ENCODE measurements at regions not wholly inside any gene's neighbourhood (a gene's known extent, or its start where the extent isn't known, plus 50 kb on each side); places are given as distances from the start of the nearest gene placed in this dataset.

DNA sequence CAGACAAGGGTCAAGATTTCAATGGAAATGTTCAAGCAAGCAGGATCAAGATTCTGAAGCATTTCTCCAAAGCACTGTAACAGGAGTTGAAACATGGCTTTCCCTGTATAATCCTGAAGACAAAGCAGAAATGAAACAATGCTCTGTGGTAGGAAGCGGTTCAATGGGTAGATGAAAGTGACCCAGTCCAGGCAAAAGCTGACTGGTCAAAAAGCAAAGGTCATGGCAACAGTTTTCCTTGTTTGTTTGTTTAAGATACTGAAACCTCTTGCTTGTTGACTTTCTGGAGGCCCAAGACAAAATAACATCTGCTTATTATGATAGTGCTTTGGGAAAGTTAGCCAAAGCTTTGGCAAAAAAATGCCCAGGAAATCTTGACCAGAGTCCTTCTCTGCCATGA is 1343.9 kb upstream of the PCDH9 start:
- Histone ChIP-seq H3K9me3 (ENCODE audit: low read depth, low read length, poor library complexity, severe bottlenecking) (no peaks in the 10 kb centered on the region), H3K4me1 (ENCODE audit: insufficient read depth, low read length, poor library complexity, severe bottlenecking) (no peaks in the 10 kb centered on the region), H3K36me3 (ENCODE audit: insufficient read depth, low read length, poor library complexity, severe bottlenecking) (no peaks in the 10 kb centered on the region), H3K27me3 (replicated peaks; ENCODE audit: insufficient read depth, low read depth, low read length, poor library complexity) (no peaks in the 10 kb centered on the region), H3K4me3 (ENCODE audit: low read depth, low read length, poor library complexity, severe bottlenecking) (no peak overlapping the region), H3K27ac (ENCODE audit: low read depth, low read length, poor library complexity, severe bottlenecking) (no peak overlapping the region)
- intact Hi-C loops (cut with micrococcal nuclease; ENCODE audit: unreplicated experiment), result no loop called here
- no TSS peak for BruUV-seq (replicated peaks)
- POLR2A ChIA-PET (ENCODE audit: low non-redundant PET), result no interaction called here
- no peak for TF ChIP-seq EZH2 (IDR thresholded peaks at IDR 0.05; ENCODE audit: borderline replicate concordance, low read depth, low read length, poor library complexity, severe bottlenecking)
- TF ChIP-seq, protein P1, sequence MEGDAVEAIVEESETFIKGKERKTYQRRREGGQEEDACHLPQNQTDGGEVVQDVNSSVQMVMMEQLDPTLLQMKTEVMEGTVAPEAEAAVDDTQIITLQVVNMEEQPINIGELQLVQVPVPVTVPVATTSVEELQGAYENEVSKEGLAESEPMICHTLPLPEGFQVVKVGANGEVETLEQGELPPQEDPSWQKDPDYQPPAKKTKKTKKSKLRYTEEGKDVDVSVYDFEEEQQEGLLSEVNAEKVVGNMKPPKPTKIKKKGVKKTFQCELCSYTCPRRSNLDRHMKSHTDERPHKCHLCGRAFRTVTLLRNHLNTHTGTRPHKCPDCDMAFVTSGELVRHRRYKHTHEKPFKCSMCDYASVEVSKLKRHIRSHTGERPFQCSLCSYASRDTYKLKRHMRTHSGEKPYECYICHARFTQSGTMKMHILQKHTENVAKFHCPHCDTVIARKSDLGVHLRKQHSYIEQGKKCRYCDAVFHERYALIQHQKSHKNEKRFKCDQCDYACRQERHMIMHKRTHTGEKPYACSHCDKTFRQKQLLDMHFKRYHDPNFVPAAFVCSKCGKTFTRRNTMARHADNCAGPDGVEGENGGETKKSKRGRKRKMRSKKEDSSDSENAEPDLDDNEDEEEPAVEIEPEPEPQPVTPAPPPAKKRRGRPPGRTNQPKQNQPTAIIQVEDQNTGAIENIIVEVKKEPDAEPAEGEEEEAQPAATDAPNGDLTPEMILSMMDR (conservative IDR thresholded peaks at IDR 0.05; ENCODE audit: low read depth, low read length), result no peak
- CTCF ChIA-PET, result no interaction called here
- DNase-seq (ENCODE audit: low spot score), result no peak

DNA sequence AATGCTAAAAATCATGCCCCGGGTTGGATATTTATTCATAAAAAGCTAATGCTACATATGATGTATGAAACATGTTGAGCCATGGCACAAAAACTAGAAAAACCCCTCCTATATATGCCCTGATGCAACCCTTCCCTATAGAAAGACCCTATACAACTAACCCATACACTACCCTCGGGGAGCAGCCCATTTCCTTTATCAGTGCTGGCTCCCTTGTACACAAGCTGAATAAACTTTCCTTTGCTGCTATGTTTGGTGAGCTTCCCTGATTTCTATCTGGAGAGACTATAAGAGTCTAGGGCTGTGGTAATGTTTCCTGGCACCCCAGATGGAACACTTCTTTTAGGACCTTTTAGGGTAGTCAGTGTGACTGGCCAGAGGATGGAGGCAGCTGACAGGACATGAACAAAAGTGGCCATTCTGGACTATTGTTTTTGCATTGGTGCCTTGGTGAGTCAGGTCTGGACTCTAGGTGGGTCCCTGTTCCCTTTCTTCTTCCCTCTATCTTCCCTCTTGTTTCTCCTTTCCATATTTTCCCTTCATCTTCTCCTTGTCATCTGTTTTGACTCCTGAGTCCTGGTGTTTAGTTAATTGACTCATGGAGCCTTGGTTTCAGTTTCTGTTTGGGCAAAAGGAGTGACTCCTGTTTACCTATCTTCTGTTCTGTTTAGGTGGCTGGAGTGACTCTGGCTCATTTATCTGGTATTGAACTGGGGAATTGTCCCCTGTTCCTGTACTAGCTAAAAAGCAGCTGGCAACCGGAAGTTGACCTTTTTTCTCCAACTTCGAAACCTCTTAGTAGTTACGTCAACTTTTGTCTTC is 1321.8 kb upstream of the PCDH9 start:
- Histone ChIP-seq H3K27me3 (replicated peaks; ENCODE audit: insufficient read depth, low read depth, low read length, poor library complexity) (no peaks in the 10 kb centered on the region), H3K4me1 (ENCODE audit: insufficient read depth, low read length, poor library complexity, severe bottlenecking) (no peaks in the 10 kb centered on the region), H3K9me3 (ENCODE audit: low read depth, low read length, poor library complexity, severe bottlenecking) (no peaks in the 10 kb centered on the region), H3K36me3 (ENCODE audit: insufficient read depth, low read length, poor library complexity, severe bottlenecking) (no peaks in the 10 kb centered on the region), H3K27ac (ENCODE audit: low read depth, low read length, poor library complexity, severe bottlenecking) (no peak overlapping the region), H3K4me3 (ENCODE audit: low read depth, low read length, poor library complexity, severe bottlenecking) (no peak overlapping the region)
- CTCF ChIA-PET, result no interaction called here
- DNase-seq (ENCODE audit: low spot score), result no peak
- POLR2A ChIA-PET (ENCODE audit: low non-redundant PET), result no interaction called here
- intact Hi-C loops (cut with micrococcal nuclease; ENCODE audit: unreplicated experiment), result no loop called here
- no TSS peak for BruUV-seq (replicated peaks)
- TF ChIP-seq EZH2 (IDR thresholded peaks at IDR 0.05; ENCODE audit: borderline replicate concordance, low read depth, low read length, poor library complexity, severe bottlenecking), result no peak
- TF ChIP-seq, protein P1 (conservative IDR thresholded peaks at IDR 0.05; ENCODE audit: low read depth, low read length), result no peak

DNA sequence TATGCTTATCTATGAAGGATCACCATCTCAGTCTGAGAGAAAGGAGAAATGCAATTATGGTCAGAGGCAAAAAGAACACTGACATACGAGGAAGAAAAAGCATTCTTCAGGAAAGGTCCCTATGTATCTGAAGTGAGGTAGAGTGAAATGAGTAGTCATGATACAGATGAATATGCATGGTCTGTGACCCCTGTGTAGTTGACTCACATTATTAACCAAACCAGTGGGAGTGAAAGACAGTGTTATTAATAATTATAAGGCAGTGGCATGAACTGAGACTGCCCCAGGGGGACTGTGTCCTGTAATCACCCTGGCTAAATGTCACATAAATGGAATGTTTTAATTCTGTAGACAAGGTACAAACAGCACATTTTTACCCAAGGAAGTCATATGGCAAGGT is 1320.2 kb upstream of the PCDH9 start:
- DNase-seq (ENCODE audit: low spot score), result no peak
- no peaks in the 10 kb centered on the region for H3K9me3 ChIP-seq (ENCODE audit: low read depth, low read length, poor library complexity, severe bottlenecking)
- H3K4me1 ChIP-seq (ENCODE audit: insufficient read depth, low read length, poor library complexity, severe bottlenecking), result no peaks in the 10 kb centered on the region
- H3K36me3 ChIP-seq (ENCODE audit: insufficient read depth, low read length, poor library complexity, severe bottlenecking), result no peaks in the 10 kb centered on the region
- no peak overlapping the region for H3K27ac ChIP-seq (ENCODE audit: low read depth, low read length, poor library complexity, severe bottlenecking)
- no peak overlapping the region for H3K4me3 ChIP-seq (ENCODE audit: low read depth, low read length, poor library complexity, severe bottlenecking)
- POLR2A ChIA-PET (ENCODE audit: low non-redundant PET), result no interaction called here
- no TSS peak for BruUV-seq (replicated peaks)
- CTCF ChIA-PET, result no interaction called here
- no peak for TF ChIP-seq EZH2 (IDR thresholded peaks at IDR 0.05; ENCODE audit: borderline replicate concordance, low read depth, low read length, poor library complexity, severe bottlenecking)
- TF ChIP-seq, protein P1 (conservative IDR thresholded peaks at IDR 0.05; ENCODE audit: low read depth, low read length), result no peak
- H3K27me3 ChIP-seq (replicated peaks; ENCODE audit: insufficient read depth, low read depth, low read length, poor library complexity), result no peaks in the 10 kb centered on the region
- intact Hi-C loops (cut with micrococcal nuclease; ENCODE audit: unreplicated experiment), result no loop called here

All from A673 (cell line).